Stimulated activated CD4-positive, alpha-beta T cell treated with anti-CD3 and anti-CD28 coated beads, Interleukin-15, amount 100 ng/mL, for 48 hours (primary cell): ENCODE measurements at regions not wholly inside any gene's neighbourhood (a gene's known extent, or its start where the extent isn't known, plus 50 kb on each side); places are given as distances from the start of the nearest gene placed in this dataset.
"Not testable (repeated sequence)": the region's sequence is repeated elsewhere in the genome, so short reads cannot be mapped to it uniquely, and the experiment has no call there.

Source experiments
- DNase-seq, 2 donors: peaks; one replicate each; pipeline ENCODE4 v3.0.0-alpha.2; 2020; ENCODE audit warnings: low read depth in 2 of 2

DNA sequence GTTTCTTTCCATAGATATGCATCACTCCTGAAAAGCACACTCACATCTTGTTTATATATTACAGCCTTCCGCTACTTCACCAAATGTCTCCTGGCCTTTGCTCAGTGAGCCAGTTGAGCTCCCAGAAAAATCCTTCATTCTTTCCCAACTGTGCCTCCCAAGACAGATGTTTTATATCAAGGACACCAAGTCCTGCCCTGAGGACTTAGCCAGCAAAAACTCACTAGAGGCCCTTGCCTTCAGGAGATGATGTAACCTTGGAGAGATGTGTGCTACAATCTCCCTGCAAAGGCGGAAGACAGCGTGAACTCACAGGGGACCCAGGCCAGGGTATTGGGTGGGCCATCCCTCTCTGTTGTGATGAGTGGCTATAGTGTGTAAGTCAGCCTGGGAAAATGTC is 86.1 kb upstream of the CTAGE1 start:
- DNase-seq: no peak

DNA sequence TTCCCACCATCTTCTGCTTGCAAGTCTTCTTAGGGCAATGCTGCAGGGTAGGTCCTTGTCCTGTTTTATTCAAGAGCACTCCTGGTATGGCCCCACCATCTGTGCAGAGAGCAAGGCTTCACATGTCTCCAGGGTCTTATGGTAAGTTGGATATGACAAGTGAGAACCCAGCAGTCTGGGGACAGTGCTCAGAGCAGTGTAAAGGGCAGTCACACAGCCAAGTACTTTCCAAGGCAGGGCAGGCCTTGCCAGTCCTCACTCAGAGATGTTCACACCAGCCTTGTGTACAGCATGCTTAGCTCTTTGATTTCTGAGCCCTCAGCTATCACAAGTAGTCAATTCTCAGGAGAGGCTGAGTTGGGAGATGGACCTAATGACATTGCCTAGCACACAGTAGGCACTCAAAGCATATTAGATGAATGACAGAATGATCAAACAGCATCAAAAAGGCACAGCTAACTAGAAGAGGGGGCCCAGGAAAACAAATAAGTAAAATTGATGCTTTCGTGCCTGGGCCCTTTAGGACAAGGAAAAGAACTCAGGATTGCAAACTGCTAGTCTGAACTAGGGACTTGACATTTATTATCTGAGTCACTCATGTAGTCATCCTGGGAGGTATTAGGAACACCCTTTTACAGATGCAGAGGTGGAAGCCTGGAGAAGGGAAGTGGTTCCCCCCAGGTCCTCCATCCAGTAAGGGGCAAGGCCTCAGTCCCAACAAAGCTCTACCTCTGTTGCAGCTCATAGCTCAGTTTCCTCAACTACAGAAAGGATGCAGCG is 86.7 kb upstream of the CTAGE1 start:
- DNase-seq: no peak

DNA sequence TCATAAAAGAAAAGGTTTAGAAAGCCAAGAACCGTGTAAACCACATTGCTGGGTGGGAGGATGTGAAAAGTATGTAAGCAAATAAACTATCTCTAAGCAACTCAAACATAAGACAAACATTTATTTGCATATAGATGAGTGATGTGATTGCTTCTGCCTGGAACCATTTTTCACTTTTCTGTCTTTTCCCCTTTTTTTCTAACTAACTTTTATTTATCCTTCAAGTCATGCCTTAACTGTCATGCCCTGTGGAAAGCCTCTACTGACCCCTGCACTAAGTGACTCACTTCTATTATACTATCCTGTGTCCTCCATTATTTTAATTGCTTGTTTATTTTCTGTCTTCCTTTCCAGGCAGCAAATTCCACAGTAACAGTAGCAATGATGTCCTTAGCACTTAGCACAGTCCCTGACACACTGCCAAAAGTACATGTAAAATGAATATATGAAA is 87.5 kb upstream of the CTAGE1 start:
- DNase-seq: no peak

GRCh38 chr18:22507055-22507454 is 89.3 kb upstream of the CTAGE1 start:
- no peak for DNase-seq

GRCh38 chr18:22509423-22509822 is 91.7 kb upstream of the CTAGE1 start:
- DNase-seq: no peak

GRCh38 chr18:22510697-22511096 is 93.0 kb upstream of the CTAGE1 start:
- DNase-seq: no peak

DNA sequence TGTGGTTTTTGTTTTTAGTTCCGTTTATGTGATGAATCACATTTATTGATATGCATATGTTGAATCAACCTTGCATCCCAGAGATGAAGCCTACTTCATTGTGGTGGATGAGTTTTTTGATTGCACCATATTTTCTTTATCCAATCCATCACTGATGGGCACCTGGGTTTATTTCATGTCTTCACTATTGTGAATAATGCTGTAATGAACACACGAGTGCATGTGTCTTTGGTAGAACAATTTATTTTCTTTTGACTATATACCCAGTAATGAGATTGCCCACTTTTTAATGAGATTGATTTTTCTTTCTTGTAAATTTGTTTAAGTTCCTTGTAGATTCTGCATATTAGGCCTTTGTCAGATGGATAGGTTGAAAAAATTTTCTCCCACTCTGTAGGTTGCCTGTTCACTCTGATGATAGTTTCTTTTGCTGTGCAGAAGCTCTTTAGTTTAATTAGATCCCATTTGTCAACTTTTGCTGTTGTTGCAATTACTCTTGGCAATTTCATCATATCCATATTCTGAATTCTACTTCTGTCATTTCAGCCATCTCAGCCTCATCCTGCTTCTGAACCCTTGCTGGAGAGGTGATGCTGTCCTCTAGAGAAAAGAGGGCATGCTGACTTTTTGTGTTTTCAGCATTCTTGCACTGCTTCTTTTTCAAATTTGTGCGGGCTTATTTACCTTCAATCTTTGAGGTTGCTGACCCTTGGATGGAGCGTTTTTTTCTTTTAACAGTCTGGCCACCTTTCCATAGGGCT is 96.2 kb upstream of the CTAGE1 start:
- no peak for DNase-seq

DNA sequence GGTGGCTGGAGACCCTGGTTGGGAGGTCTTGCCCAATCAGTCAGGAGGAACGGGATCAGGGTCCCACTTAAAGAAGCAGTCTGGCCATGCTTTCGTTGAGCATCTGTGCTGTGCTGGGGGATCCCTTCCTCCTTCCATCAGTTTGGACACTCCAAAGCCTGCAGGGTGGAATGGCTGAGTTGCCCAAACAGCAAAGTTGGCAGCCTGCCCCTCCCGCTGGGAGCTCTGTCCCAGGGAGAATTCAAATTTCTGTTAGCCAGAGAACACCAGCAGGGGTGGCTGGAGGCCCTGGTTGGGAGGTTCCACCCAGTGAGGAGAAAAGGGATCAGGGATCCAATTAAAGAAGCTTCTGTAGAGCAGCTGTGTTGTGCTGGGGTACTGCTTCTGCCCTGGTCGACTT is 96.9 kb upstream of the CTAGE1 start:
- DNase-seq: no peak

GRCh38 chr18:22515250-22515649 is 97.5 kb upstream of the CTAGE1 start:
- DNase-seq: no peak

DNA sequence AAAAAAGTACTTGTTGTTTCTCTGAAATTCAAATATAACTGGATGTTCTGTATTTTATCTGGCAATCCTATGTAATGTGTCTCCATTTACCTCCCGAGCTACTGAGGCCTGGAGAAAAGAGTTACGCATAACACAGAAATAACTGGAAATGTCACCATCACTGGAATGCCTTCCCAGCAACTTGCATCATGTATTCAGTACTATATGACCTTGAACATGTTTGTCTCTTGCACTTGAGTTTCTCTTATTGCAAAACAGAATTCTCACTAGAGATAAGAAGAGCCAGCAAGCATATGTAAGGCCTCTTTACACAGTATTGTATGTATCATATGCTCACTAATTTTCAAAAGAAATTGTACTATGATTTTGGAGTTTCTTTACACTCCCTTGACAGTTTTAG is 99.6 kb upstream of the CTAGE1 start:
- no peak for DNase-seq

GRCh38 chr18:22521026-22521707 is 103.5 kb upstream of the CTAGE1 start:
- no peak for DNase-seq

DNA sequence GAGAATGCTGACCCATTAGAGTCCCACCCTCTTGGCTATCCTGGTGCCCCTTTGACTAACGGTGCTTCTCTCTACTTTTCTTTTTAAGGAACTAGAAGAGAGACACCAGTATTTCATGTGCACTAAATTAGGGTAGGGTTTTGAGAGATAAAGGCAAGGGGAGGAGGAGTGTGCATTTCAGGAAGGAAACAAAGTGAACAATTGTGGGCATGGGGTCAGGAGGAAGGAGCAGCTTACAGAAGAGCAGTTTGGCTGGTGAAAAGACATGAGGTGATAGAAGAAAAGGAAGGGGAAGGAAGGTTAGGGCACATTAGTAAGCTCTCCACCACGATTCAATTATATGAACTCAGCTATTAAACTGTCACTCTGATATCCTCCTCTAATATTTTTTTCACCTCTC is 105.8 kb upstream of the CTAGE1 start:
- no peak for DNase-seq

DNA sequence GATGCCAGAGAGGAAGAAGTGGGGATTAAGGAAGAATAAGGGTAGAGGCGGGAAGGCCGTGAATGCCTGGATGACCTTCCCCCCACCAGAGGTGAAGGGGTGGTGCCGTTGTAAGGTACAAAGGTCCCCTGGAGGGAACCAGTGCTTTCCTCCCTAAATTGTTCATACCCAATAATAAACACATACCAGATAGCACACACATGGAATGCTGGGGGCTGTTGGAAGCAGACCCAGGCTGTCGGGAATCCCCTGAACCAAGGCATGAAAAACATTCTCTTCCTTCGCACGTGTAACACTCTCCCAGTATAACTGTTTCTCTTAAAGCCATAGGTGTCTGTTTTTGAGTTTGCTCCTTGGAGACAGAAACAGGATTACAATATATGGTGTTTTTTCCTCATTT is 107.1 kb upstream of the CTAGE1 start:
- no peak for DNase-seq

DNA sequence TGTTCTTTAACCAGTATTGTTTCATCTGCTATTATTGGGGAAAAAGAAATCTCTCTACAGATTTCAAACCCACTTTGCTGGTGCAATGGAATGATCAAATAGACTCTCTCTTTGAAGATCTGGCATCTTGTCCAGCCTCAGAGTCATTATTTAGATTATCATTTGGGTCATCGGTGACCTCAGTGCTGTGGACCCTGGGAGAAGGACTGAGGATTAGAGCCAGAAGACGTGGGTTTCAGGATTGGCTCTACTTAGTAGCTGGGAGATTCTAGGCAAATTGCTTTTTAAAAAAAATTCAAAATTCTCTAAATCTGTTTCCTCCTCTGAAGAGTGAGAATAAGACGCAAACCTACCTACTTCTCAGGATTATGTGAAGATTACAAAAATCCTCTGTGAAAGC is 107.6 kb upstream of the CTAGE1 start:
- DNase-seq: no peak

DNA sequence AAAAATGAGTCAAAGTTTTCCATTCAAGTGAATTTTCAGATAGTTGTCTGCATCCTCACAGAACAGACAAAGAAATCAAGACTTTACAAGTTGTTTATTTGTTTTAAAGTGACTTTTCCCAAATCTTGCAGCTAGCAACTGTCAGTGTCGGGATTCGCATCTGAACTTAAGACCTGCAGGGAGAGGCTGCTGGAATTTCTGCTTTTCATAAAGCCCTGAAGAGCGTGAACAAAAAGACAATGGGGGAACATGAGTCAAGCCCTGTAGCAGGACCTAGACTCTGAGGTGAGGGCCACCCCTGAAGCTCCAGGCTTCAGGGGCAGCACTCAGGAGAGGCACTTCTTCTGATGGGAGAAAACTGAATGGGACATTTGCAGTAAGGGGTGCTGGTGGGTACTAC is 108.2 kb upstream of the CTAGE1 start:
- no peak for DNase-seq

DNA sequence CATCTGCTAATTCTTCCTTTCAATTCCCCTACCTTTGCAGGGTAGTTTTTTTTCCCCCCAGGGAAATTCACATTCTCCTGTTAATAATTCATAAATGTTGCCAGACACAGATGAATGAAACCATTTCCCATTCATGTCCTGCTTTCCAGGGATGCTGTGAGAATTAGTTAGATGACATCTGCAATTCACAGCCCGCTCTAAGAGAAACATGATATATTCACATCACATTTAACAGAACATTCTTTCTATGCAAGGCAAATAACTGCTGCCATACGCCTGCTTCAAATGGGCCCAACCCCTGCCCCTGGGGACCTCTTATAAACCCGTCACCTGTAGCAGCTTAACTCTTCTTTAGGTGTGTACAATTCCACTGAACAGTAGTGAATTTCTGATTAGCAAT is 110.6 kb upstream of the CTAGE1 start:
- no peak for DNase-seq

GRCh38 chr18:22534706-22535105 is 117.0 kb upstream of the CTAGE1 start:
- not testable (repeated sequence) for DNase-seq

GRCh38 chr18:22536558-22536957 is 118.8 kb upstream of the CTAGE1 start:
- DNase-seq: no peak

- no peak for DNase-seq
Observed at GRCh38 chr18:22538426-22538825, 120.7 kb upstream of the CTAGE1 start.

GRCh38 chr18:22539051-22539765 is 121.5 kb upstream of the CTAGE1 start:
- no peak for DNase-seq

DNA sequence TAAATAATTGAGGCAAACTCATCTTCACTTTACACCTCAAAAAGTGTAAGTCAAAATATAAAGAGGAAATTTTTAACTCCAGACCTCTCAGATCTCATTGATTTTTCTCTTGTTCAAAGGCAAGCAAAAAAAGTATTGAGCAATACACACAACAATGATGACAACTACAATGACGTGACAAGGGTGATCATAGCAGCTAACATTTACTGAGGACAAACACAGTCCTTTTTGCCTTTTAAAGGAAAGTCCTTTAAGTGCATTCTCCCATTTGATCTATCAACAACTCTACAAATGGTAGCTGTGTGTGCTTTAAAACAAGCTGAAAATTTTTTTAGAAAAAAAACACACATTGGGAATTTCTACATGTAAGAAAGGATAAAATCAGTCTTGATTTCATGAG is 123.5 kb upstream of the CTAGE1 start:
- DNase-seq: no peak

DNA sequence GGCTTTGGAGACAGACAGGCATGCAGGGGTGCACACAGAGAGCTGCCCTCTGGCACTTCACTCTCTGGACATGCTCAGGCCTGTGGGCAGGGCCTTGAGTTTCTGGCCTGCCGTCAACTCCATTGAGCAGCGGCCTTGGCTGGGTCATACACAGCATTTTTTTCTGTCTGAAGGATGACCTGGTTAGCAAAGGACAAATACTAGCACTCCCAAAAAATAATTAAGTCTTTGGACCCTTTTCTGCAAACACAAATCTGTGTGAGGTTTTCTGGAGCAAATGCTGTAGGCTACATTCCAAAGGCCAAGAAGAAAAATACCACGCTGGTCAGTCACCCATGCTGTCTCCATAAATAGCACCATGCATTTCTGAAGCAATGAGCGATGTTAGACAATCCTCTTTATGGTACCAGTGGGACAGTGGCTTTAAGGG is 124.7 kb upstream of the CTAGE1 start:
- DNase-seq: no peak
